GM12865 (cell line): ENCODE measurements at regions not wholly inside any gene's neighbourhood (a gene's known extent, or its start where the extent isn't known, plus 50 kb on each side); places are given as distances from the start of the nearest gene placed in this dataset.

Experiments used
- DNase-seq: peaks from one replicate; pipeline ENCODE4 v3.0.0; 2010; ENCODE audit warnings: low read depth
- H3K4me3 ChIP-seq: 2 replicates; pipeline ENCODE4 v1.5.1; 2011; ENCODE audit warnings: mild to moderate bottlenecking, low read depth, low read length, control low read depth
- CTCF ChIP-seq: IDR thresholded peaks from 2 replicates; pipeline ENCODE4 v1.5.1; 2011; ENCODE audit warnings: low read length, control low read depth, low read depth, inconsistent platforms; ENCODE audit not compliant: insufficient read depth; ENCODE audit errors: missing control alignments

GRCh38 chr6:165864925-165865324 is 201.9 kb upstream of the PDE10A start:
- DNase-seq, result no peak
- H3K4me3 ChIP-seq, result no peak overlapping the region
- TF ChIP-seq CTCF, result no peak

GRCh38 chr6:165864218-165864617 is 201.2 kb upstream of the PDE10A start:
- DNase-seq, result no peak
- no peak for TF ChIP-seq CTCF

GRCh38 chr6:165863801-165864200 is 200.8 kb upstream of the PDE10A start:
- no peak for TF ChIP-seq CTCF
- H3K4me3 ChIP-seq, result no peak overlapping the region
- DNase-seq, result no peak

More at GRCh38 chr6:165864218-165864617, 201.2 kb upstream of the PDE10A start:
- no peak overlapping the region for H3K4me3 ChIP-seq

GRCh38 chr6:165862813-165863212 is 199.8 kb upstream of the PDE10A start:
- no peak overlapping the region for H3K4me3 ChIP-seq
- TF ChIP-seq CTCF, result no peak
- DNase-seq, result no peak

GRCh38 chr6:165861226-165861625 is 198.2 kb upstream of the PDE10A start:
- DNase-seq, result no peak
- H3K4me3 ChIP-seq, result no peak overlapping the region
- TF ChIP-seq CTCF, result no peak

- no peak overlapping the region for H3K4me3 ChIP-seq
- no peak for DNase-seq
- TF ChIP-seq CTCF, result no peak
These were observed 195.5 kb upstream of the PDE10A start for GRCh38 chr6:165858586-165858985.

- H3K4me3 ChIP-seq, result no peak overlapping the region
- TF ChIP-seq CTCF, result no peak
- no peak for DNase-seq
These were observed 192.8 kb upstream of the PDE10A start for GRCh38 chr6:165855856-165856255.
